Uterus (tissue), 3 donors: ENCODE measurements at regions not wholly inside any gene's neighbourhood (a gene's known extent, or its start where the extent isn't known, plus 50 kb on each side); places are given as distances from the start of the nearest gene placed in this dataset.
"Not testable (repeated sequence)": the region's sequence is repeated elsewhere in the genome, so short reads cannot be mapped to it uniquely, and the experiment has no call there.

ENCODE experiments used
- DNase-seq, 2 donors: peaks; one replicate each; pipeline ENCODE4 v3.0.0-alpha.2; 2019 to 2020
- H3K27ac ChIP-seq, 2 donors: fragments of 200-600 bp; sonication (generic); 1 replicate in 1 of 2; 2 replicates in 1 of 2; pipeline ENCODE4 v1.5.1; 2016 to 2018
- H3K27me3 ChIP-seq, 2 donors: fragments of 200-600 bp; sonication (generic); one replicate each; pipeline ENCODE4 v1.5.1; 2018 to 2019; ENCODE audit warnings: control low read depth in 1 of 2
- H3K36me3 ChIP-seq, 2 donors: fragments of 200-600 bp; sonication (generic); one replicate each; pipeline ENCODE4 v1.5.1; 2019; ENCODE audit warnings: control low read depth in 1 of 2
- H3K4me1 ChIP-seq, 2 donors: fragments of 200-600 bp; sonication (generic); one replicate each; pipeline ENCODE4 v1.5.1; 2018 to 2019; ENCODE audit warnings: control low read depth in 1 of 2
- H3K4me3 ChIP-seq, 2 donors: fragments of 200-600 bp; sonication (generic); 1 replicate in 1 of 2; 2 replicates in 1 of 2; pipeline ENCODE4 v1.5.1; 2018 to 2019; ENCODE audit warnings: mild to moderate bottlenecking in 1 of 2
- H3K9me3 ChIP-seq, 2 donors: fragments of 200-600 bp; sonication (generic); one replicate each; pipeline ENCODE4 v1.5.1; 2019; ENCODE audit warnings: control low read depth in 1 of 2
- POLR2A ChIP-seq, 2 donors: fragments of 450-650 bp; IDR thresholded peaks; one replicate each; pipeline ENCODE4 v1.6.1; 2016; ENCODE audit warnings: antibody characterized with exemption in 2 of 2, mild to moderate bottlenecking in 1 of 2, moderate library complexity in 1 of 2
- intact Hi-C: fragments of 100-400 bp; cut with DNase I; formaldehyde crosslinking; loops from one replicate; pipeline ENCODE4 v1.15.1; 2023; ENCODE audit warnings: low total_unique reads
- TF ChIP-seq, protein P1 (sequence below), 4 experiments: fragments of 200-600 bp in 2 of 4; fragments of 450-650 bp in 2 of 4; sonication (generic) in 2 of 4; IDR thresholded peaks; one replicate each; pipeline ENCODE4 v1.5.1; 2016 to 2019; ENCODE audit warnings: antibody characterized with exemption in 4 of 4, mild to moderate bottlenecking in 2 of 4, moderate library complexity in 1 of 4
- donor health status: DM: yes; HTN: yes; CAD: no.

DNA sequence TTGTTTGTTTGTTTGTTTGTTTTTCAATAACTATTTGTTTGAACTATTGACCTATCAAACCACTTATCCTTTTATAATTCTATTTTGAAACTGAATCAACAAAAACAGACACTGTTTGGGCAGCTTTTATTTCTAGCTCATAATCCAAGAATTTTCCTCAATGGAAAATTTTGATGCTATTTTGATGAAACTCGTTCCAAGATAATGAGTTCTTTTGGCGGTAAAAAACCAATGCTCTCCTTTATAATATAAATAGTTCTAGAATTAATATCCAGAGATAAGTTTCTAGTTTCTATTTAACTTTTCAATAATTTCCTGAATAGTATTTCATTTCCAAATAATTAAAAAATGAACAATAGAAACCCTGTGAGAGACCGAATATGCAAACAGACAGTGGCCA lies 146.5 kb upstream of the EDNRB start:
- H3K36me3 ChIP-seq, result no peaks in the 10 kb centered on the region
- TF ChIP-seq, protein P1, sequence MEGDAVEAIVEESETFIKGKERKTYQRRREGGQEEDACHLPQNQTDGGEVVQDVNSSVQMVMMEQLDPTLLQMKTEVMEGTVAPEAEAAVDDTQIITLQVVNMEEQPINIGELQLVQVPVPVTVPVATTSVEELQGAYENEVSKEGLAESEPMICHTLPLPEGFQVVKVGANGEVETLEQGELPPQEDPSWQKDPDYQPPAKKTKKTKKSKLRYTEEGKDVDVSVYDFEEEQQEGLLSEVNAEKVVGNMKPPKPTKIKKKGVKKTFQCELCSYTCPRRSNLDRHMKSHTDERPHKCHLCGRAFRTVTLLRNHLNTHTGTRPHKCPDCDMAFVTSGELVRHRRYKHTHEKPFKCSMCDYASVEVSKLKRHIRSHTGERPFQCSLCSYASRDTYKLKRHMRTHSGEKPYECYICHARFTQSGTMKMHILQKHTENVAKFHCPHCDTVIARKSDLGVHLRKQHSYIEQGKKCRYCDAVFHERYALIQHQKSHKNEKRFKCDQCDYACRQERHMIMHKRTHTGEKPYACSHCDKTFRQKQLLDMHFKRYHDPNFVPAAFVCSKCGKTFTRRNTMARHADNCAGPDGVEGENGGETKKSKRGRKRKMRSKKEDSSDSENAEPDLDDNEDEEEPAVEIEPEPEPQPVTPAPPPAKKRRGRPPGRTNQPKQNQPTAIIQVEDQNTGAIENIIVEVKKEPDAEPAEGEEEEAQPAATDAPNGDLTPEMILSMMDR (IDR thresholded peaks at IDR 0.05), result no peak
- TF ChIP-seq POLR2A (IDR thresholded peaks at IDR 0.05), result no peak
- no peaks in the 10 kb centered on the region for H3K27me3 ChIP-seq
- no peaks in the 10 kb centered on the region for H3K4me1 ChIP-seq
- H3K4me3 ChIP-seq, result no peak overlapping the region
- no peak overlapping the region for H3K27ac ChIP-seq
- intact Hi-C loops, result no loop called here
- no peak for DNase-seq
- H3K9me3 ChIP-seq, result no peaks in the 10 kb centered on the region

- intact Hi-C loops, result no loop called here
- no peak overlapping the region for H3K4me3 ChIP-seq
These were observed 143.2 kb upstream of the EDNRB start for GRCh38 chr13:78061806-78062205.

DNA sequence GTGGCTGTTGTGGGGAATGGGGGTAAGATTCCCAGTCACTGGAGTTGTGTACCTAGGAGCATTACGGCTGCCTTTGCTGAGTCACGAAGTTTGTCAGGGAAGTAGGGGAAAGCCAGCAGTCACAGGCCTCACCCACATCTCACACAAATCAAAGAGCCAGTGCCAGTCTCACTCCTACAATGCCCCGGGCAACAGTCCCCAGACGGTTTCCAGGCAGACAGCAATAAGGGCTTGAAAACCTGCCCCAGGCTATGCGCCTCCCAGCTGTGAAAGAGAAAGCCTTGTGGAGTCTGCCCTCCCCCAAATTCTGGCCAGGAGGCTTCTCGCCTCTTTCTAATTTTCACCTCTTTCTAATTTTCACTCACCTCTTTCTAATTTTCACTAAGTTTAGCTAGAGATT lies 142.3 kb upstream of the EDNRB start:
- no peak overlapping the region for H3K27ac ChIP-seq
- no peaks in the 10 kb centered on the region for H3K4me1 ChIP-seq
- H3K36me3 ChIP-seq, result no peaks in the 10 kb centered on the region
- intact Hi-C loops, result no loop called here
- no peak overlapping the region for H3K4me3 ChIP-seq
- no peaks in the 10 kb centered on the region for H3K27me3 ChIP-seq
- no peak for DNase-seq
- no peak for TF ChIP-seq POLR2A (IDR thresholded peaks at IDR 0.05)
- TF ChIP-seq, protein P1 (IDR thresholded peaks at IDR 0.05), result no peak
- no peaks in the 10 kb centered on the region for H3K9me3 ChIP-seq

More at GRCh38 chr13:78061806-78062205, 143.2 kb upstream of the EDNRB start:
- no peak overlapping the region for H3K27ac ChIP-seq
- TF ChIP-seq POLR2A (IDR thresholded peaks at IDR 0.05), result no peak
- TF ChIP-seq, protein P1 (IDR thresholded peaks at IDR 0.05), result no peak
- H3K36me3 ChIP-seq, result no peaks in the 10 kb centered on the region
- H3K4me1 ChIP-seq, result no peaks in the 10 kb centered on the region
- DNase-seq, result no peak
- H3K9me3 ChIP-seq, result no peaks in the 10 kb centered on the region
- H3K27me3 ChIP-seq, result no peaks in the 10 kb centered on the region

- H3K27ac ChIP-seq, H3K27me3 ChIP-seq, intact Hi-C loops, DNase-seq, H3K4me1 ChIP-seq, H3K9me3 ChIP-seq, H3K36me3 ChIP-seq, H3K4me3 ChIP-seq: not testable (repeated sequence)
These were observed 138.2 kb upstream of the EDNRB start for GRCh38 chr13:78056865-78057264.

DNA sequence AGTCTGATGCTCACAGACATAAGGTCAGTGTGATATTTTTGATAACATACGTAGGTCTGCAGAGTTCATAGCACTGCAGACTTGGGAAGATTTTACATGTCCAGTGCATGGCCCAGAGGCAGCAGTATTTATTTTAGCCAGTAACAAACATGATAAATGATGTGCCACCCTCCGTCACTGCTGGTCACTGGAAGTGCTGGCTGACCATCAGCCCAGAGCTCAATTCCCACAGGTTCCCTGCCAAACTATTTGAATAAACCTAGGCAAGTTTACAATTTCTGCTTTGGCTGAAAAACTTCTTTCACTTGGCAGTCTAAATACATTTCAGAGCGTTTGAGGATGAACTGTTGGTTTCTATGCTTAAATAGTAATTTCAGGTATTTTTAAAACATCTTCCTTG lies 135.5 kb upstream of the EDNRB start:
- no peaks in the 10 kb centered on the region for H3K4me1 ChIP-seq
- TF ChIP-seq, protein P1 (IDR thresholded peaks at IDR 0.05), result no peak
- TF ChIP-seq POLR2A (IDR thresholded peaks at IDR 0.05), result no peak
- no peak overlapping the region for H3K27ac ChIP-seq
- intact Hi-C loops, result no loop called here
- H3K4me3 ChIP-seq, result no peak overlapping the region
- H3K27me3 ChIP-seq, result no peaks in the 10 kb centered on the region
- H3K9me3 ChIP-seq, result no peaks in the 10 kb centered on the region
- H3K36me3 ChIP-seq, result no peaks in the 10 kb centered on the region
- DNase-seq, result no peak

GRCh38 chr13:78047151-78047550 lies 128.5 kb upstream of the EDNRB start:
- no peak for DNase-seq
- Histone ChIP-seq H3K9me3 (no peaks in the 10 kb centered on the region), H3K27me3 (no peaks in the 10 kb centered on the region), H3K36me3 (no peaks in the 10 kb centered on the region), H3K27ac (no peak overlapping the region), H3K4me1 (no peaks in the 10 kb centered on the region), H3K4me3 (no peak overlapping the region)
- intact Hi-C loops, result no loop called here
- TF ChIP-seq, protein P1 (IDR thresholded peaks at IDR 0.05), result no peak
- no peak for TF ChIP-seq POLR2A (IDR thresholded peaks at IDR 0.05)
